SJSA1 (cell line): ENCODE measurements at regions not wholly inside any gene's neighbourhood (a gene's known extent, or its start where the extent isn't known, plus 50 kb on each side); places are given as distances from the start of the nearest gene placed in this dataset.

Source experiments
- DNase-seq, 2 experiments: peaks; one replicate each; pipeline ENCODE4 v3.0.0-alpha.2; 2015 to 2020; ENCODE audit warnings: low spot score in 2 of 2, low read depth in 1 of 2
- H3K27ac ChIP-seq: fragments of 250-450 bp; sonication (Bioruptor Pico); 2 replicates; pipeline ENCODE4 v1.5.1; 2020; ENCODE audit warnings: mild to moderate bottlenecking, moderate library complexity
- H3K27me3 ChIP-seq: fragments of 250-450 bp; sonication (Bioruptor Pico); replicated peaks from 2 replicates; pipeline ENCODE4 v1.5.1; 2020; ENCODE audit warnings: mild to moderate bottlenecking, moderate library complexity
- H3K36me3 ChIP-seq: fragments of 250-450 bp; sonication (Bioruptor Pico); 2 replicates; pipeline ENCODE4 v1.5.1; 2020; ENCODE audit warnings: mild to moderate bottlenecking
- H3K4me1 ChIP-seq: fragments of 250-450 bp; sonication (Bioruptor Pico); replicated peaks from 2 replicates; pipeline ENCODE4 v1.6.1; 2021; ENCODE audit warnings: mild to moderate bottlenecking
- H3K4me3 ChIP-seq: fragments of 250-450 bp; sonication (Bioruptor Pico); 2 replicates; pipeline ENCODE4 v1.5.1; 2020; ENCODE audit warnings: mild to moderate bottlenecking
- H3K9me3 ChIP-seq: fragments of 250-450 bp; sonication (Bioruptor Pico); replicated peaks from 2 replicates; pipeline ENCODE4 v1.5.1; 2020; ENCODE audit warnings: mild to moderate bottlenecking

- Histone ChIP-seq H3K9me3 (no peaks in the 10 kb centered on the region), H3K4me3 (no peak overlapping the region)
Measured at GRCh38 chr18:61989138-61989537, 96.3 kb upstream of the RNF152 start.

GRCh38 chr18:61988100-61988499 lies 95.3 kb upstream of the RNF152 start:
- Histone ChIP-seq H3K4me3 (no peak overlapping the region), H3K4me1 (peaks cover 25% of the 10 kb centered on the region), H3K36me3 (no peaks in the 10 kb centered on the region), H3K27ac (no peak overlapping the region), H3K27me3 (no peaks in the 10 kb centered on the region), H3K9me3 (no peaks in the 10 kb centered on the region; the same call in 1 of the 2 replicates)
- no peak for DNase-seq

More at GRCh38 chr18:61989138-61989537, 96.3 kb upstream of the RNF152 start:
- no peaks in the 10 kb centered on the region for H3K27me3 ChIP-seq
- no peaks in the 10 kb centered on the region for H3K36me3 ChIP-seq
- no peak for DNase-seq
- H3K27ac ChIP-seq: no peak overlapping the region
- peaks cover 35% of the 10 kb centered on the region for H3K4me1 ChIP-seq

GRCh38 chr18:61985681-61986080 lies 92.9 kb upstream of the RNF152 start:
- Histone ChIP-seq H3K9me3 (no peaks in the 10 kb centered on the region; the same call in 1 of the 2 replicates), H3K36me3 (no peaks in the 10 kb centered on the region), H3K4me1 (peaks cover under 1% of the 10 kb centered on the region), H3K4me3 (no peak overlapping the region), H3K27ac (no peak overlapping the region), H3K27me3 (no peaks in the 10 kb centered on the region)
- no peak for DNase-seq

GRCh38 chr18:61984349-61984748 lies 91.5 kb upstream of the RNF152 start:
- no peaks in the 10 kb centered on the region; the same call in 1 of the 2 replicates for H3K9me3 ChIP-seq
- no peaks in the 10 kb centered on the region for H3K36me3 ChIP-seq
- H3K27ac ChIP-seq: no peak overlapping the region
- H3K27me3 ChIP-seq: no peaks in the 10 kb centered on the region
- no peak for DNase-seq
- H3K4me1 ChIP-seq: no peaks in the 10 kb centered on the region
- H3K4me3 ChIP-seq: no peak overlapping the region

GRCh38 chr18:61982475-61982874 lies 89.7 kb upstream of the RNF152 start:
- Histone ChIP-seq H3K27me3 (no peaks in the 10 kb centered on the region), H3K36me3 (no peaks in the 10 kb centered on the region), H3K4me1 (no peaks in the 10 kb centered on the region), H3K9me3 (no peaks in the 10 kb centered on the region; the same call in 1 of the 2 replicates), H3K4me3 (no peak overlapping the region), H3K27ac (no peak overlapping the region)
- DNase-seq: no peak

- no peaks in the 10 kb centered on the region; the same call in 1 of the 2 replicates for H3K9me3 ChIP-seq
- no peak overlapping the region for H3K4me3 ChIP-seq
- no peaks in the 10 kb centered on the region for H3K27me3 ChIP-seq
- peaks cover 5% of the 10 kb centered on the region; the same call in 1 of the 2 replicates for H3K4me1 ChIP-seq
- H3K27ac ChIP-seq: no peak overlapping the region
- H3K36me3 ChIP-seq: no peaks in the 10 kb centered on the region
- DNase-seq: no peak
Measured at GRCh38 chr18:61980355-61980754, 87.5 kb upstream of the RNF152 start.

- Histone ChIP-seq H3K27me3 (no peaks in the 10 kb centered on the region), H3K9me3 (no peaks in the 10 kb centered on the region; the same call in 1 of the 2 replicates), H3K4me1 (peaks cover 5% of the 10 kb centered on the region; the same call in 1 of the 2 replicates), H3K4me3 (no peak overlapping the region), H3K27ac (no peak overlapping the region), H3K36me3 (no peaks in the 10 kb centered on the region)
- no peak for DNase-seq
Measured at GRCh38 chr18:61975526-61976326, 82.9 kb upstream of the RNF152 start.

- Histone ChIP-seq H3K36me3 (no peaks in the 10 kb centered on the region), H3K4me3 (no peak overlapping the region), H3K9me3 (no peaks in the 10 kb centered on the region; the same call in 1 of the 2 replicates), H3K4me1 (peaks cover 5% of the 10 kb centered on the region; the same call in 1 of the 2 replicates), H3K27me3 (no peaks in the 10 kb centered on the region), H3K27ac (no peak overlapping the region)
- no peak for DNase-seq
Measured at GRCh38 chr18:61973273-61974115, 80.7 kb upstream of the RNF152 start.

GRCh38 chr18:61972389-61973264 lies 79.8 kb upstream of the RNF152 start:
- no peak for DNase-seq
- no peak overlapping the region for H3K4me3 ChIP-seq
- no peaks in the 10 kb centered on the region for H3K36me3 ChIP-seq
- H3K9me3 ChIP-seq: no peaks in the 10 kb centered on the region; the same call in 1 of the 2 replicates
- H3K4me1 ChIP-seq: peaks cover 5% of the 10 kb centered on the region; the same call in 1 of the 2 replicates
- H3K27me3 ChIP-seq: no peaks in the 10 kb centered on the region
- no peak overlapping the region for H3K27ac ChIP-seq

- DNase-seq: no peak
Measured at GRCh38 chr18:61967252-61967891, 74.6 kb upstream of the RNF152 start.

GRCh38 chr18:61965311-61965710 lies 72.5 kb upstream of the RNF152 start:
- H3K27ac ChIP-seq: no peak overlapping the region
- no peaks in the 10 kb centered on the region for H3K27me3 ChIP-seq
- no peaks in the 10 kb centered on the region for H3K9me3 ChIP-seq
- no peak for DNase-seq
- H3K36me3 ChIP-seq: no peaks in the 10 kb centered on the region
- no peaks in the 10 kb centered on the region for H3K4me1 ChIP-seq
- H3K4me3 ChIP-seq: no peak overlapping the region

More at GRCh38 chr18:61967252-61967891, 74.6 kb upstream of the RNF152 start:
- no peak overlapping the region for H3K4me3 ChIP-seq
- H3K27me3 ChIP-seq: no peaks in the 10 kb centered on the region
- no peaks in the 10 kb centered on the region for H3K36me3 ChIP-seq
- no peaks in the 10 kb centered on the region; the same call in 1 of the 2 replicates for H3K9me3 ChIP-seq
- H3K4me1 ChIP-seq: no peaks in the 10 kb centered on the region
- H3K27ac ChIP-seq: no peak overlapping the region

GRCh38 chr18:61964616-61965015 lies 71.8 kb upstream of the RNF152 start:
- Histone ChIP-seq H3K27ac (no peak overlapping the region), H3K4me1 (no peaks in the 10 kb centered on the region), H3K9me3 (no peaks in the 10 kb centered on the region), H3K36me3 (no peaks in the 10 kb centered on the region), H3K4me3 (no peak overlapping the region), H3K27me3 (no peaks in the 10 kb centered on the region)
- no peak for DNase-seq

GRCh38 chr18:61963705-61964104 lies 70.9 kb upstream of the RNF152 start:
- Histone ChIP-seq H3K27ac (no peak overlapping the region), H3K9me3 (no peaks in the 10 kb centered on the region), H3K4me1 (no peaks in the 10 kb centered on the region), H3K36me3 (no peaks in the 10 kb centered on the region), H3K27me3 (no peaks in the 10 kb centered on the region), H3K4me3 (no peak overlapping the region)
- DNase-seq: no peak
